ENCODE measurements at regions not wholly inside any gene's neighbourhood (a gene's known extent, or its start where the extent isn't known, plus 50 kb on each side); places are given as distances from the start of the nearest gene placed in this dataset.

- DNase-seq (ENCODE audit: low read depth), result no peak
- Histone ChIP-seq H3K27me3 (ENCODE audit: control insufficient read depth, insufficient read depth, low read length) (no peaks in the 10 kb centered on the region), H3K4me3 (ENCODE audit: low read depth, low read length) (no peak overlapping the region), H3K36me3 (ENCODE audit: control insufficient read depth, insufficient read depth, low read length) (no peaks in the 10 kb centered on the region)
- TF ChIP-seq CTCF (IDR thresholded peaks at IDR 0.05; ENCODE audit: insufficient read depth, low read length, poor library complexity, severe bottlenecking), result no peak
Measured at GRCh38 chr10:25808372-25808771, 125.7 kb upstream of the MYO3A start.

GRCh38 chr10:25811052-25811685 lies 122.9 kb upstream of the MYO3A start:
- Histone ChIP-seq H3K4me3 (ENCODE audit: low read depth, low read length) (no peak overlapping the region), H3K27me3 (ENCODE audit: control insufficient read depth, insufficient read depth, low read length) (no peaks in the 10 kb centered on the region), H3K36me3 (ENCODE audit: control insufficient read depth, insufficient read depth, low read length) (no peaks in the 10 kb centered on the region)
- no peak for DNase-seq (ENCODE audit: low read depth)
- TF ChIP-seq CTCF (IDR thresholded peaks at IDR 0.05; ENCODE audit: insufficient read depth, low read length, poor library complexity, severe bottlenecking), result no peak

DNA sequence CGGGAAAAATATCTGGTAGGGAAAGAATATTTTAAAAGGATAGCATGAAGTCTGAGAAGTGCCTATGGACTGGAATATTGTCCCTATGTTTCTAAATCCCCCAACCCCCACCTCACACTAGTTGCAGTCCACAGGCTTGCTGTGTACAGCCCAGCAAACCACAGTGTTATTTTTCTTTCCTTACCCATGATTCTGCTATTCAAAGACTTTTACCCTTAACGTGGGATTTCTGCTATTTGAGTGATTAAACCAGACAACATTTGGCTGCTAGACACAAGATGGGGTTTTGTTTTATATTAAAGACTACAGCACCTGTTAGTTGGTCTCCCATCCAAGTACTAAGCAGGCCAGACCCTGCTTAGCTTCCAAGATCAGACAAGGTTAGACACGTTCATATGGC lies 120.5 kb upstream of the MYO3A start:
- no peaks in the 10 kb centered on the region for H3K36me3 ChIP-seq (ENCODE audit: control insufficient read depth, insufficient read depth, low read length)
- no peak for TF ChIP-seq CTCF (IDR thresholded peaks at IDR 0.05; ENCODE audit: insufficient read depth, low read length, poor library complexity, severe bottlenecking)
- no peaks in the 10 kb centered on the region for H3K27me3 ChIP-seq (ENCODE audit: control insufficient read depth, insufficient read depth, low read length)
- DNase-seq (ENCODE audit: low read depth), result no peak
- no peak overlapping the region for H3K4me3 ChIP-seq (ENCODE audit: low read depth, low read length)

DNA sequence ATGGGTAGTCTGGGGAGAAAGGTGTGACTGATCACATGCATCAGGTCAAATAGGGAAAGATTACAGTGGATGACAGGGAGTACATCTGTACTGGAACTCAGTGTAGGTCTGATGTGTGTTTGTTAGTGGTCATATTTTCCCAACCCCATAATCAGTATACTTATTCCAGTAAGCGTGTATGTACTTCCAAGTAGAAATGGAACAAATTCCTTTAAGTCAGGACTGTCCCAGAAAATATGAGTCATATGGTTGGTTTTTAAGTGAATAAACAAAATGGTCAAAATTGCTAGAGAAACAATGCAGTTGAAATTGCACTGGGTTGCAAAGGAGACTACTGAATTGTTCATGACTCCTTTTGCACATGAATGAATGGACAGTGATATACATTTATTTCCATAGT lies 118.8 kb upstream of the MYO3A start:
- Histone ChIP-seq H3K27me3 (ENCODE audit: control insufficient read depth, insufficient read depth, low read length) (no peaks in the 10 kb centered on the region), H3K4me3 (ENCODE audit: low read depth, low read length) (no peak overlapping the region)

GRCh38 chr10:25815999-25816768 lies 117.8 kb upstream of the MYO3A start:
- no peak for TF ChIP-seq CTCF (IDR thresholded peaks at IDR 0.05; ENCODE audit: insufficient read depth, low read length, poor library complexity, severe bottlenecking)
- no peak for DNase-seq (ENCODE audit: low read depth)

More for the DNA sequence above, 118.8 kb upstream of the MYO3A start:
- DNase-seq (ENCODE audit: low read depth), result no peak
- H3K36me3 ChIP-seq (ENCODE audit: control insufficient read depth, insufficient read depth, low read length), result no peaks in the 10 kb centered on the region
- TF ChIP-seq CTCF (IDR thresholded peaks at IDR 0.05; ENCODE audit: insufficient read depth, low read length, poor library complexity, severe bottlenecking), result no peak

More at GRCh38 chr10:25815999-25816768, 117.8 kb upstream of the MYO3A start:
- Histone ChIP-seq H3K36me3 (ENCODE audit: control insufficient read depth, insufficient read depth, low read length) (no peaks in the 10 kb centered on the region), H3K27me3 (ENCODE audit: control insufficient read depth, insufficient read depth, low read length) (no peaks in the 10 kb centered on the region), H3K4me3 (ENCODE audit: low read depth, low read length) (no peak overlapping the region)

Measured in kidney epithelial cell (primary cell).